Motor neuron (in vitro differentiated cells): ENCODE measurements at regions not wholly inside any gene's neighbourhood (a gene's known extent, or its start where the extent isn't known, plus 50 kb on each side); places are given as distances from the start of the nearest gene placed in this dataset.

ENCODE experiments used
- ATAC-seq, 8 experiments: fragments of 200-7000 bp; cut with Tn5 transposase; replicated peaks in 6 of 8; 2 replicates each; pipeline ENCODE4 v1.8.0; 2021; ENCODE audit warnings: mild to moderate bottlenecking in 8 of 8, moderate library complexity in 8 of 8
- H3K27ac ChIP-seq, 2 donors: fragments of 250-450 bp; sonication (Bioruptor Pico); 2 replicates each; pipeline ENCODE4 v1.9.0; 2021; ENCODE audit warnings: antibody characterized with exemption in 2 of 2, mild to moderate bottlenecking in 2 of 2, moderate library complexity in 1 of 2
- H3K4me1 ChIP-seq, 2 donors: fragments of 250-450 bp; sonication (Bioruptor Pico); replicated peaks in 1 of 2; 2 replicates each; pipeline ENCODE4 v1.6.1; 2021; ENCODE audit warnings: antibody characterized with exemption in 2 of 2, mild to moderate bottlenecking in 2 of 2, moderate library complexity in 1 of 2
- H3K4me3 ChIP-seq, 5 donors: fragments of 250-450 bp; sonication (Bioruptor Pico); 2 replicates each; pipeline ENCODE4 v1.9.0; 2021; ENCODE audit warnings: antibody characterized with exemption in 5 of 5, mild to moderate bottlenecking in 5 of 5, moderate library complexity in 4 of 5
- WGBS, 10 experiments: fragments of 450-650 bp; shearing (Covaris generic); methylation state at CpG; one replicate each; pipeline ENCODE4 v1.0.0; 2022; 5-methylcytosine and 5-hydroxymethylcytosine counted together
- in situ Hi-C, 9 experiments: fragments of 400-800 bp; cut with MboI; loops; one replicate each; pipeline ENCODE4 v1.15.0; 2021; ENCODE audit warnings: low sequenced_read_pairs in 9 of 9, low pct_unique_long_range_greater_than_20kb in 2 of 9; ENCODE audit not compliant: unreplicated experiment in 9 of 9

DNA sequence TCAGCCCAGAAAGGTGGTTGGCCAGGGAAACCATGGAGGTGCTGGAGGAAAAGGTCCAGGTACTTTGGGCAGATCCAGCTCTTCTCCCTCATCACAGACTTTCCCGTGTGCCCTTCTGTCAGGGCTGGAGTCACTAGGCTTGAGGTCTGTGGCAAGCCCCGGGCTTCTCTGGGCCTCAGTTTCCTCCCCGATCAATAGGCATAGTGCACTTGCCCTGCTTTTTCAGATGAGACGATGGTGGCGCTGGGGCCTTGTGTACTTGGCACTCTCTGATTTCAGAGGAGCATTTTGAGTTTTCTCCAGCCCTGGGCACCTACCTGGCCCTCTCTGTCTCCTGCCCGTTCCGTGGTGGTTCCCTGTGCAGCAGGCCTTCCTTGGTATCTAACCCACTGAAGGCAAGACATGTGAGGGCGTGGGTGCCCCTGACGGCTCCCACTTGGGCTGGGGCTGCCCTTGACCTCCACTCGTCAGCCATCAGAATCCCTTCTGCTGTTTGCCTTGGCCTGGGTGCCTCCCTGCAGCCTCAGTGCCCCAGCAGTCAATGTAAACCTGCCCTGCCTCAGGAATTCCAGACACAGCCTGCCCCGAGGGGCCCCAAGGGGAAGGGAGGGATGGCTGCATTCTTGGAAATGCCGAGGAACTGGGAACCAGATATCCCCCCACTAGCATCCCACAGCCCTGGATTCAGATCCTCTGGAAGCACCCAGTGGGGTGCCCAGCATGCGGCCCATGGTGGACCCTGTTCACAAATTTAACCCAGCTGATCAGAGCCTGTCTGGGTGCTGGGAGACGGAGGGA is 66.3 kb upstream of the COL5A1 start:
- ATAC-seq, result peak in 1 of 8 experiments; percentile 16
- Histone ChIP-seq H3K4me1 (no peaks in the 10 kb centered on the region), H3K27ac (no peak overlapping the region), H3K4me3 (no peak overlapping the region)
- WGBS, 10 experiments, result 80 to 100% (median 91%) methylated on average over 1 to 5 of the region's 14 CpGs; no CpG with 5 or more reads in 2 of the 10 experiments
- in situ Hi-C loops, result no loop called here

GRCh38 chr9:134575901-134576176 is 65.8 kb upstream of the COL5A1 start:
- Histone ChIP-seq H3K4me1 (no peaks in the 10 kb centered on the region), H3K27ac (no peak overlapping the region), H3K4me3 (no peak overlapping the region)
- in situ Hi-C loops, result no loop called here
- 83% methylated on average over 1 of the region's 3 CpGs; no CpG with 5 or more reads in 8 of the 10 experiments for WGBS, 10 experiments
- no peak for ATAC-seq

- 0 to 100% (median 82%) methylated on average over 1 to 15 of the region's 18 CpGs for WGBS, 10 experiments
- H3K4me3 ChIP-seq, result no peak overlapping the region
- in situ Hi-C loops, result no loop called here
- H3K4me1 ChIP-seq, result no peaks in the 10 kb centered on the region
- no peak overlapping the region for H3K27ac ChIP-seq
- ATAC-seq, result no peak
These were observed 56.5 kb upstream of the COL5A1 start for GRCh38 chr9:134585021-134585561.

DNA sequence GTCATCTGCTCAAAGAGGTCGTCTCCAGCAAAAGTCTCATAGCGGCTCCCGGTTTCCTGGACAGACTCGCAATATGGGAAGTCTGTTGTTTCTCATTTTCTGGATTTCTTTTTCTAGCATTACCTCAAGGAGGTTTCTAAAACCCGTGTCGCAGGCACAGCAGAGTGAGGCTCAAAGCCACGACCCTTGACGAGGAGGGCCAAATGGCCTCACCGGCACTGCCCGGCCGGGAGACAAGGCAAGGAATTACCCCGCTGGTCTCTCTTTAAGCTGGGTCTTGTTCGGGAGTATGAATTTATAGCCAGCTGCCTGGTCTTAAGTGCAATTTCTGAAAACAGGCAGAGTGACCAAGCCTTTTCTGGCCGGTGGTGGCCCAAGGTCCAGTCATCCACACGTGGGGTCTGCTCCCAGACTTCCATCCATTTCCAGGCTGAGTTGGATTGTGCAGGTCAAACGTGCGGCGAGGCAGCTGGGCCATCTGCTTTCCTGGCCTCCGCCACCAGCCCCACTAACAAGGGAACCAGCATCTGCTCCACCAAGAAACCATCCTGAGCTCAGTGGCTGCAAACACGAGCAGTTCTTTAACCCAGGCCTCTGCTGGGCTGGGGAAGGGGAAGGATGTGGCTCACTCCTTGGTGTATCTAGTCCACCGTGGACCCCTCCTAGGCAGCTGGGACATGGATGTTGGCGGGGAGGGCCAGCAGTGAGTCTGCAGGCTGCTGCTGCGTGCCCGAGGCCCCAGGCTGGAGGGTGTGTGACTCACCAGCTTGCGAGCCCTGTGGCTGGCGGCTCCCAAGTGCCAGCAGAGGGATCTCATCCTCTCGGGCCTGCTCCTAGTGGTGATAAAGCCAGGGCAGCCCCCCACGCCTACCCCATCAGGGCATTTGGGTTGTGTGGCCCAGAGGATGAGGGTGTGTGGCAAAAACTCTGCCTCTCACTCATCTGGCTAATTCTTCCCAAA is 55.6 kb upstream of the COL5A1 start:
- Histone ChIP-seq H3K4me3 (no peak overlapping the region), H3K4me1 (no peaks in the 10 kb centered on the region), H3K27ac (no peak overlapping the region)
- in situ Hi-C loops, result no loop called here
- ATAC-seq, result peak in 7 of 8 experiments; percentile 20 to 88 (median 60)
- 33 to 89% (median 72%) methylated on average over 2 to 14 of the region's 28 CpGs; no CpG with 5 or more reads in 2 of the 10 experiments for WGBS, 10 experiments

GRCh38 chr9:134589748-134590147 is 51.9 kb upstream of the COL5A1 start:
- WGBS, 10 experiments, result 40% methylated on average over 1 of the region's 7 CpGs; no CpG with 5 or more reads in 9 of the 10 experiments
- in situ Hi-C loops, result no loop called here

DNA sequence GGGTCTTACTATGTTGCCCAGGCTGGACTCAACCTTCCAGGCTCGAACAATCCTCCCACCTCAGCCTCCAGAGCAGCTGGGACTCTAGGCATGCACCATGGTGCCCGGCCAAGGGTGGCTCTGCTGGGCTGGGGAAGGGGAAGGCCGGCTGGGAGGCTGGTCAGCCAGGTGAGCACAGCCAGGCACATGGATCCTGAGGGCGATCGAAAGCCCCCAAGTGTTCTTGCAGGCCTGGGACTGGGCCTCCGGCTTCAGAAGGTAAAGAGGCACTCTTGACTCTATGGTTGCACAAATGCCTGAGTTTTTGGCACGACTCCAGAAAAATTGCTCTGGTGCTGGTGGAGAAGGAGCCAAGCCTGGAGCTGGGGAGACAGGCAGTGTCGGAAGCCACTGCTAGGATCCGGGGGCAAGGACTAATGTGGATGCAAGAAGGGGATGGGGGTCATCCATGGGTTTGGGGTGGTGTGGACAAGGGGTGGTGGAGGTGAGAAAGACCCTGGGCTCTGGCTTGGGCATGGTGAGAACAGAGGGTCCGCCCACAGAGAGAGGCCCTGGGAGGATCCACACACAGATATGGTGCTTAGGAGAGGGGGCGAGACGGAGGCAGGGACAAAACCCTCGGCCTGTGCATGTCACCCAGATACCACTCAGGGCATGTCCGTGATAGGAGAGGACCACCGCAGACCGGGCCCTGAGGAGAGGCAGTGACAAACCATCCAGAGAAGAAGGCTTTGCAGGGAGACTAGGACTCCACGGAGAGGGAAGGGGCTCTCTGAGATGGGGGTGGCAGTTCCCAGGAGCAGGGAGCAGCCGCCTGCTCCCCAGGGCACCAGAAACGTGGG is 51.1 kb upstream of the COL5A1 start:
- no peak for ATAC-seq
- in situ Hi-C loops, result no loop called here

More at GRCh38 chr9:134589748-134590147, 51.9 kb upstream of the COL5A1 start:
- no peak overlapping the region for H3K4me3 ChIP-seq
- ATAC-seq, result no peak
- peaks cover 6% of the 10 kb centered on the region in 2 donors for H3K4me1 ChIP-seq
- H3K27ac ChIP-seq, result no peak overlapping the region

GRCh38 chr9:134591082-134591571 is 50.5 kb upstream of the COL5A1 start:
- H3K4me3 ChIP-seq, result no peak overlapping the region
- 60 to 95% (median 74%) methylated on average over 1 to 5 of the region's 11 CpGs; no CpG with 5 or more reads in 4 of the 10 experiments for WGBS, 10 experiments
- peaks cover 6% of the 10 kb centered on the region in 2 donors for H3K4me1 ChIP-seq
- ATAC-seq, result peak in 2 of 8 experiments; percentile 32 to 45
- in situ Hi-C loops, result no loop called here
- H3K27ac ChIP-seq, result no peak overlapping the region

More for the DNA sequence above, 51.1 kb upstream of the COL5A1 start:
- peaks cover 6% of the 10 kb centered on the region in 2 donors for H3K4me1 ChIP-seq
- no peak overlapping the region for H3K4me3 ChIP-seq
- WGBS, 10 experiments, result 0 to 93% (median 81%) methylated on average over 1 to 4 of the region's 19 CpGs; no CpG with 5 or more reads in 5 of the 10 experiments
- no peak overlapping the region for H3K27ac ChIP-seq

DNA sequence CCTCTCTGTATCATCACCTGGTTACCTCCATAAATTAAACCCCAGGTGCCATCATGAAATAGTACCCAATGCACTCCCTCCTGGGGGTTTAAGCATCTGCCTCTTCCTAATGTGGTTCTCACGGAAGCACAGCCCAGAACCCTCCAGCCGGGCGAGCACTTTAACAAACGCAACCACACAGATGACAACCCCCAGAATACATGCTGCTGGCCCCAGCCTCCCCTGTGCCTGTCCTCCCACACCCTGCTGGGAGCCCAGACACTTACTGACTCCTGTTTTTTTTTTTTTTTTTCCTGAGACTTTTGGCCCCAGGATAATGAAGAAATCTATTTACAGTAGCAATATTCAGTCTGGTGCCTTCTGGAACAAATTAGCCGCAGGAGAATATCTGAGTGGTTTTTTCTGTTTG is 50.0 kb upstream of the COL5A1 start:
- H3K4me3 ChIP-seq, result no peak overlapping the region
- no peak overlapping the region for H3K27ac ChIP-seq
- in situ Hi-C loops, result no loop called here
- 7 to 100% (median 74%) methylated on average over 1 to 5 of the region's 5 CpGs; no CpG with 5 or more reads in 5 of the 10 experiments for WGBS, 10 experiments
- peak in 3 of 8 experiments; percentile 22 to 34 (median 25) for ATAC-seq
- peaks cover 6% of the 10 kb centered on the region in 2 donors for H3K4me1 ChIP-seq
